ENCODE measurements at regions not wholly inside any gene's neighbourhood (a gene's known extent, or its start where the extent isn't known, plus 50 kb on each side); places are given as distances from the start of the nearest gene placed in this dataset.
A peak's percentile ranks its signal among the peaks of the same experiment; 100 is the strongest.

DNA sequence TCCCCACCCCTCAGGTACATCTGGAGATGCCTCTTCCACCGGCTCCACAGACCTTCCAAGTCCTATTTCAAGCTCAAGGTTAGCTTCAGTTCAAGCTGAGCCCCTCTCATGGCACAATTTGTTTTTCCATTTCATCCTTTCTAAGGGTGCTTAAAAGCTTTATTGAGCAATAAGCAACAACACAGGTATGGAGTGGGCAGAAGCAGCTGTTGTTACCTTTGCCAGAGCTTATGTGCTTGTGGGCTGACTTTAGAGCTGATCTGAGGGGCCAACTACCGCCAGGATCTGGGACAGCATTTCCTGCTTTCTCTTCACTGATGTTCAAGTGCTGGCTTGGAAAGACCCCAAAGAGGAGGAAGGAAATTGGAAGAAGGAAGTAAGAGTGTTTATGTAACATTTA is 140.0 kb upstream of the KLHL25 start:
- H3K4me3 ChIP-seq (ENCODE audit: low read depth, low read length) = no peak overlapping the region
- TF ChIP-seq, protein P1, sequence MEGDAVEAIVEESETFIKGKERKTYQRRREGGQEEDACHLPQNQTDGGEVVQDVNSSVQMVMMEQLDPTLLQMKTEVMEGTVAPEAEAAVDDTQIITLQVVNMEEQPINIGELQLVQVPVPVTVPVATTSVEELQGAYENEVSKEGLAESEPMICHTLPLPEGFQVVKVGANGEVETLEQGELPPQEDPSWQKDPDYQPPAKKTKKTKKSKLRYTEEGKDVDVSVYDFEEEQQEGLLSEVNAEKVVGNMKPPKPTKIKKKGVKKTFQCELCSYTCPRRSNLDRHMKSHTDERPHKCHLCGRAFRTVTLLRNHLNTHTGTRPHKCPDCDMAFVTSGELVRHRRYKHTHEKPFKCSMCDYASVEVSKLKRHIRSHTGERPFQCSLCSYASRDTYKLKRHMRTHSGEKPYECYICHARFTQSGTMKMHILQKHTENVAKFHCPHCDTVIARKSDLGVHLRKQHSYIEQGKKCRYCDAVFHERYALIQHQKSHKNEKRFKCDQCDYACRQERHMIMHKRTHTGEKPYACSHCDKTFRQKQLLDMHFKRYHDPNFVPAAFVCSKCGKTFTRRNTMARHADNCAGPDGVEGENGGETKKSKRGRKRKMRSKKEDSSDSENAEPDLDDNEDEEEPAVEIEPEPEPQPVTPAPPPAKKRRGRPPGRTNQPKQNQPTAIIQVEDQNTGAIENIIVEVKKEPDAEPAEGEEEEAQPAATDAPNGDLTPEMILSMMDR (IDR thresholded peaks at IDR 0.05; ENCODE audit: insufficient read depth, low read depth, low read length) = no peak
- DNase-seq (ENCODE audit: low read depth) = no peak

DNA sequence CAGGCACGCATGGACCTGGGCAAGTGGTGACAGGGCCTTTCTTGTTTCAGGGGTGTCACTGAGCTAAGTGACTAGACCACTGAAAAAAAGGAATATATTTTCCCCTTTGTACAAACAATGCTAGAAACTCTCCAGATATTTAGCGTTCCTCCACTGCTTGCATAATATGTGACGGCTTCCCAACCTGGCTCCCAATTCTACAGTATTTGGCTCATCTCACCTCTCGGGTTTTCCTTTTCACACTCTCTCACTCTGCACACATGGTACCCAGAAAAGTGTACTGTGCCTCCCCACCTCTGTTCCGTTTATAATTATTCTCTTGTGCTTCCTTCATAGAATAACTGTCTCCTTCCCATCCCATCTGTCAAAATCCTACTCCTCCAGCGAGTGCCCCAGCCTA is 140.5 kb upstream of the KLHL25 start:
- DNase-seq (ENCODE audit: low read depth) = no peak
- H3K4me3 ChIP-seq (ENCODE audit: low read depth, low read length) = no peak overlapping the region

DNA sequence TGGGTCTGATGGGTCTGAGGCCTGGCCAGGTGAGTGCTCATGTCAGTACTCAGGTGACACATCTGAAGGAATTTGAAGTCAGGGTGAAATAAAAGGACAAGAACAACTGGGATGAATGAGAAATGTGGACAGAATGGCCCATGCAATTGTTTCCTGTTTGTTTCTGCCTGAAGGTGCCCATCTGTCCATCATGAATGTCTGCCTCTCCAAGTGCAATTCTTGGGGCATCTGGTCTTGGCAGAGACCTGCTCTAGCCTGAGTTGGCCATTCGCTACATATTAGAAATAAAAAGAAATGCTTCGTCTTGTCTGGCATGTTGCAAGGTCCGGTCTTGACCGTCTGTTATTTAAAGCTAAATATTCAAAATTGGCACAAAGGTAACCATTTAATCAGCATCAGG is 142.0 kb upstream of the AGBL1 start:
- DNase-seq (ENCODE audit: low read depth) = no peak
- H3K4me3 ChIP-seq (ENCODE audit: low read depth, low read length) = no peak overlapping the region
- TF ChIP-seq, protein P1 (IDR thresholded peaks at IDR 0.05; ENCODE audit: insufficient read depth, low read depth, low read length) = no peak

More for the DNA sequence above, 140.5 kb upstream of the KLHL25 start:
- TF ChIP-seq, protein P1 (IDR thresholded peaks at IDR 0.05; ENCODE audit: insufficient read depth, low read depth, low read length) = no peak

DNA sequence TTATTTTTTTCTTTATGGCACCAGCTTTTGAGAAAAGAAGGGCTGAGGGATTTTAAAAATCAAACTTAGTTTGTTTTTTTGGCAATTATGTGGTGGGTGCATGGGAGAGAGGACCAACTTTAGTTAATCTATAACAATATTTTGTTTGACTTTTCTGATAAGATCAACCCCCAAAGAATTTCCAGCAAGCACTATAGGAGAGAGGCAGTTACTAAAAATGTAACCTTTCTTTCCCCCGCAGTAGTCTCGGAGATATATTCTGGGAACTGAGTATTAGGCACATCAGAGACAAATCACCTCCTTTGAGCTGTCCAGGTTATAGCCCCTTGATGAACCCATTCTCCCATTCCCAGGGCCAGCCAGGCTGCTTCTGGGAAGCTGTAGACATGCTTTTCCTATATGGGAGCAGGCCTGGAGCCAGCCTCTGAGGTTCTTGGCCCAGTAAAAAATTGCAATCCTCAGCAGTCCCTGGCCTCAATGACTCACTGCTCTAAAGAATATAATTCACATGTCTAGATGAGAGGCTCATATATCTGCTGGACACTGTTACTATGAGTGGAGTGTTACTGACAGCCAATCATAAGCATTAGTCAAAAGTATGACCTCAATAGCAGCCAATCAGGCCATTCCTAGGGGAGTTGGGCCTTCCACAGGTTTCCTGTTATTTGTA is 138.3 kb upstream of the AGBL1 start:
- TF ChIP-seq, protein P1 (IDR thresholded peaks at IDR 0.05; ENCODE audit: insufficient read depth, low read depth, low read length) = no peak
- H3K4me3 ChIP-seq (ENCODE audit: low read depth, low read length) = no peak overlapping the region
- DNase-seq (ENCODE audit: low read depth) = peak; percentile 4

DNA sequence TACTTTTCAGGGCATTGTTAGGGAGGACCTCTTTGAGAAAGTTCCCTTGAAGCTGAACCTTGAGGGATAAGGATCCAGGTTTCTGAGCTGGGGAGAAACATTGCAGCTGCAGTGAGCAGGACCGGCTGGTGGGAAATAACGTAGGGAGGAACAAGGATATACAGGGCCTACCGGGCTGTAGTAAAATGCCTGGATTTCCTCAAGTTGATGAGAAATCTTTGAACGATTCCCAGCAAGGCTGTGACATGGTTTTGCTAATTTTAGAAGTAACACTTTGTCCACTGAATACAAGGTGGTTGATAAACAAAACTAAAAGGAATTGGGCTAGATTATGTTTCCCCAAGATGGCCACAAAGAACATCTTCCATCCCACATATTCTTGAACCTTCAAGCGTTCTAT is 137.0 kb upstream of the AGBL1 start:
- TF ChIP-seq, protein P1 (IDR thresholded peaks at IDR 0.05; ENCODE audit: insufficient read depth, low read depth, low read length) = no peak
- H3K4me3 ChIP-seq (ENCODE audit: low read depth, low read length) = no peak overlapping the region
- no peak for DNase-seq (ENCODE audit: low read depth)

DNA sequence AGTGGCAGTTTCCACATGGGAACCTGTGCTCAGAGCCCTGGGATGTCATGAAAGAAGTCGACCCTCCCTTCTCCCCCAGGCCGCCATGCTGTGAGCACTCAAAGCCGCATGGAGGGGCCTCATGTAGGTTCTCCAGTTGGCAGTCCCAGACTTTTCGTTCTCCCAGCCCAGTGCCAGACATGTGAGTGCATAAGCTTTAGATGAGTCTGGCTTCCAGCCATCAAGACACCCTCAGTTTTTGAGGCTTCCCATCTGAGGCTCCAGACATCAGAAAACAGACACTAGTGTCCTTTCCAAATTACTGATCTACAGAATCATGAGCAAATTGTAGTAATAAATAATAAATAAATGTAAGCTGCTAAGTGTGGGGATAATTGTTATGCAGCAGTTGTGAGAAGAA is 136.5 kb upstream of the AGBL1 start:
- TF ChIP-seq, protein P1 (IDR thresholded peaks at IDR 0.05; ENCODE audit: insufficient read depth, low read depth, low read length) = no peak
- DNase-seq (ENCODE audit: low read depth) = no peak
- no peak overlapping the region for H3K4me3 ChIP-seq (ENCODE audit: low read depth, low read length)

DNA sequence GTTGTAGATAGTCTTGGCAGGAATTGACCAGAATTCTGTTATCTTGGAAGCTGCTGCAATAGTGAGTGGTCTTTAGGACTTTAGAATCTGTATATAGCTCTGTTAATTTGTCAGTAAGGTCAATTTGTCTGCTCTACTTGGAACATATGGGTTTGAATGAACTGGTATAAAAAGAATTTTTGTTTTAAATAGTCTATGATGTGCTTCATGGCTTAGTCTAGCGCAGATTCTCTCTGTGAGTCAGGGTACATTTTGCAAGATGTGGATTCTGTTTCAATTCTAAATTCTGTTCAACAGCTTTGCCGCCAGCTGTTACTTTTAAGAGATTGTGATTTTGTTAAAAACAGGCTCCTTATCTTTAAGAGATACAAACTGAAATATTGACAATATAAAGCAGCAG is 135.9 kb upstream of the AGBL1 start:
- TF ChIP-seq, protein P1 (IDR thresholded peaks at IDR 0.05; ENCODE audit: insufficient read depth, low read depth, low read length) = no peak

More for the DNA sequence above, 135.9 kb upstream of the AGBL1 start:
- no peak for DNase-seq (ENCODE audit: low read depth)
- H3K4me3 ChIP-seq (ENCODE audit: low read depth, low read length) = no peak overlapping the region

All from fibroblast of villous mesenchyme (primary cell).